HL-60 (cell line): ENCODE measurements at regions not wholly inside any gene's neighbourhood (a gene's known extent, or its start where the extent isn't known, plus 50 kb on each side); places are given as distances from the start of the nearest gene placed in this dataset.

Source experiments
- DNase-seq, 2 experiments: peaks; one replicate each; pipeline ENCODE4 v3.0.0-alpha.2; 2010 to 2020; ENCODE audit warnings: low read depth in 1 of 2, low spot score in 1 of 2
- H3K27ac ChIP-seq: fragments of 250-450 bp; sonication (Bioruptor Pico); replicated peaks from 2 replicates; pipeline ENCODE4 v1.5.1; 2020; ENCODE audit warnings: mild to moderate bottlenecking, moderate library complexity
- H3K27me3 ChIP-seq: fragments of 250-450 bp; sonication (Bioruptor Pico); 2 replicates; pipeline ENCODE4 v1.5.1; 2021; ENCODE audit warnings: mild to moderate bottlenecking, moderate library complexity; ENCODE audit not compliant: insufficient read depth, poor library complexity, severe bottlenecking
- H3K4me3 ChIP-seq: replicated peaks from 2 replicates; pipeline ENCODE4 v1.5.1; 2011; ENCODE audit warnings: mild to moderate bottlenecking, control low read depth, low read length; ENCODE audit not compliant: insufficient read depth
- GABPA ChIP-seq: IDR thresholded peaks from 2 replicates; pipeline ENCODE4 v1.6.1; 2012; ENCODE audit warnings: low read depth
- POLR2AphosphoS5 ChIP-seq: IDR thresholded peaks from 2 replicates; pipeline ENCODE4 v1.6.1; 2012; ENCODE audit warnings: low read depth
- SPI1 ChIP-seq: IDR thresholded peaks from 2 replicates; pipeline ENCODE4 v1.6.1; 2012; ENCODE audit warnings: low read depth, mild to moderate bottlenecking, borderline replicate concordance
- TF ChIP-seq, protein P1 (sequence below): IDR thresholded peaks from one replicate; pipeline ENCODE4 v1.5.1; 2011; ENCODE audit warnings: low read length, control low read depth, inconsistent platforms; ENCODE audit not compliant: insufficient read depth
- TF ChIP-seq, protein P2 (sequence below): IDR thresholded peaks from 2 replicates; pipeline ENCODE4 v1.6.1; 2012; ENCODE audit warnings: low read depth; ENCODE audit not compliant: insufficient replicate concordance

DNA sequence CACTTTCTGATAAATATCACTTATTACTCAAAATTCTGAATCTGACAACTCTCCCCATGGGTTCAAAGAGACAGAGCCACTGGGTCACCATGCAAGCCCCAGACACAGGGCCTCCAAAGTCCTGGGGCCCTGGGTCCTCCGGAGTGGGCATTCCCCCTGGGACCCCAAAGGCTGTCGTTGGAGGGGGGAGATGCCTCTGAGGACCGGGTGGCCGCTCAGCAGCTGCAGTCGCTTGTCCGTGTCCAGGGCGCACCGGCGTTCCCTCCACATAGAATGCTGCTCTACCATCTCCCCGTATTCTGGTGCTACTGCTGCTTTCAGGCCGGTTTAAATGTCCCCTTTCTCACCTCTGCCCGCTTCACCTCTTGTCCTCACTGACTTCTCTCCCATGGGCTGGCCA lies 246.1 kb downstream of the TEX29 start:
- DNase-seq = no peak
- Histone ChIP-seq H3K27ac (no peak overlapping the region), H3K27me3 (peaks cover 2% of the 10 kb centered on the region), H3K4me3 (no peak overlapping the region)
- TF ChIP-seq SPI1 (no peak), GABPA (no peak), POLR2AphosphoS5 (no peak)
- TF ChIP-seq, protein P1, sequence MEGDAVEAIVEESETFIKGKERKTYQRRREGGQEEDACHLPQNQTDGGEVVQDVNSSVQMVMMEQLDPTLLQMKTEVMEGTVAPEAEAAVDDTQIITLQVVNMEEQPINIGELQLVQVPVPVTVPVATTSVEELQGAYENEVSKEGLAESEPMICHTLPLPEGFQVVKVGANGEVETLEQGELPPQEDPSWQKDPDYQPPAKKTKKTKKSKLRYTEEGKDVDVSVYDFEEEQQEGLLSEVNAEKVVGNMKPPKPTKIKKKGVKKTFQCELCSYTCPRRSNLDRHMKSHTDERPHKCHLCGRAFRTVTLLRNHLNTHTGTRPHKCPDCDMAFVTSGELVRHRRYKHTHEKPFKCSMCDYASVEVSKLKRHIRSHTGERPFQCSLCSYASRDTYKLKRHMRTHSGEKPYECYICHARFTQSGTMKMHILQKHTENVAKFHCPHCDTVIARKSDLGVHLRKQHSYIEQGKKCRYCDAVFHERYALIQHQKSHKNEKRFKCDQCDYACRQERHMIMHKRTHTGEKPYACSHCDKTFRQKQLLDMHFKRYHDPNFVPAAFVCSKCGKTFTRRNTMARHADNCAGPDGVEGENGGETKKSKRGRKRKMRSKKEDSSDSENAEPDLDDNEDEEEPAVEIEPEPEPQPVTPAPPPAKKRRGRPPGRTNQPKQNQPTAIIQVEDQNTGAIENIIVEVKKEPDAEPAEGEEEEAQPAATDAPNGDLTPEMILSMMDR = no peak
- TF ChIP-seq, protein P2, sequence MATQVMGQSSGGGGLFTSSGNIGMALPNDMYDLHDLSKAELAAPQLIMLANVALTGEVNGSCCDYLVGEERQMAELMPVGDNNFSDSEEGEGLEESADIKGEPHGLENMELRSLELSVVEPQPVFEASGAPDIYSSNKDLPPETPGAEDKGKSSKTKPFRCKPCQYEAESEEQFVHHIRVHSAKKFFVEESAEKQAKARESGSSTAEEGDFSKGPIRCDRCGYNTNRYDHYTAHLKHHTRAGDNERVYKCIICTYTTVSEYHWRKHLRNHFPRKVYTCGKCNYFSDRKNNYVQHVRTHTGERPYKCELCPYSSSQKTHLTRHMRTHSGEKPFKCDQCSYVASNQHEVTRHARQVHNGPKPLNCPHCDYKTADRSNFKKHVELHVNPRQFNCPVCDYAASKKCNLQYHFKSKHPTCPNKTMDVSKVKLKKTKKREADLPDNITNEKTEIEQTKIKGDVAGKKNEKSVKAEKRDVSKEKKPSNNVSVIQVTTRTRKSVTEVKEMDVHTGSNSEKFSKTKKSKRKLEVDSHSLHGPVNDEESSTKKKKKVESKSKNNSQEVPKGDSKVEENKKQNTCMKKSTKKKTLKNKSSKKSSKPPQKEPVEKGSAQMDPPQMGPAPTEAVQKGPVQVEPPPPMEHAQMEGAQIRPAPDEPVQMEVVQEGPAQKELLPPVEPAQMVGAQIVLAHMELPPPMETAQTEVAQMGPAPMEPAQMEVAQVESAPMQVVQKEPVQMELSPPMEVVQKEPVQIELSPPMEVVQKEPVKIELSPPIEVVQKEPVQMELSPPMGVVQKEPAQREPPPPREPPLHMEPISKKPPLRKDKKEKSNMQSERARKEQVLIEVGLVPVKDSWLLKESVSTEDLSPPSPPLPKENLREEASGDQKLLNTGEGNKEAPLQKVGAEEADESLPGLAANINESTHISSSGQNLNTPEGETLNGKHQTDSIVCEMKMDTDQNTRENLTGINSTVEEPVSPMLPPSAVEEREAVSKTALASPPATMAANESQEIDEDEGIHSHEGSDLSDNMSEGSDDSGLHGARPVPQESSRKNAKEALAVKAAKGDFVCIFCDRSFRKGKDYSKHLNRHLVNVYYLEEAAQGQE = no peak

- no peak overlapping the region for H3K4me3 ChIP-seq
- DNase-seq = no peak
- no peak overlapping the region for H3K27ac ChIP-seq
- H3K27me3 ChIP-seq = peaks cover 2% of the 10 kb centered on the region
- no peak for TF ChIP-seq GABPA
- TF ChIP-seq POLR2AphosphoS5 = no peak
- TF ChIP-seq, protein P2 = no peak
- TF ChIP-seq, protein P1 = no peak
- TF ChIP-seq SPI1 = no peak
These were observed 247.2 kb downstream of the TEX29 start for GRCh38 chr13:111567637-111568036.

DNA sequence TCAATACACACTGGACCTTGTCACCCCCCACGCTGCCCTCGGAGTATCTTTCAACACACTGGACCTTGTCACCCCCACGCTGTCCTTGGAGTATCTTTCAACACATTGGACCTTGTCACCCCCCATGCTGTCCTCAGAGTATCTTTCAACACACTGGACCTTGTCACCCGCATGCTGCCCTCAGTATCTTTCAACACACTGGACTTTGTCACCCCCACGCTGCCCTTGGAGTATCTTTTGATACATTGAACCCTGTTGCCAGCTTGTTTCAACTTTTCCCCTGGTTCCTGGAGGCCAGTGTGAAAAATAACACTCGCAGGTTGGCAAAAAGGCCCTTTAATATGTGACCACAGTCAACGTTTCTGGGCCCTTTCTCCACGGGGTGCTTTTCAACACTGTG lies 247.8 kb downstream of the TEX29 start:
- DNase-seq = no peak
- no peak overlapping the region for H3K4me3 ChIP-seq
- no peak overlapping the region for H3K27ac ChIP-seq
- peaks cover 2% of the 10 kb centered on the region for H3K27me3 ChIP-seq
- TF ChIP-seq, protein P2 = no peak
- TF ChIP-seq GABPA (no peak), SPI1 (no peak), POLR2AphosphoS5 (no peak)
- TF ChIP-seq, protein P1 = no peak
